ENCODE measurements at regions not wholly inside any gene's neighbourhood (a gene's known extent, or its start where the extent isn't known, plus 50 kb on each side); places are given as distances from the start of the nearest gene placed in this dataset.

DNA sequence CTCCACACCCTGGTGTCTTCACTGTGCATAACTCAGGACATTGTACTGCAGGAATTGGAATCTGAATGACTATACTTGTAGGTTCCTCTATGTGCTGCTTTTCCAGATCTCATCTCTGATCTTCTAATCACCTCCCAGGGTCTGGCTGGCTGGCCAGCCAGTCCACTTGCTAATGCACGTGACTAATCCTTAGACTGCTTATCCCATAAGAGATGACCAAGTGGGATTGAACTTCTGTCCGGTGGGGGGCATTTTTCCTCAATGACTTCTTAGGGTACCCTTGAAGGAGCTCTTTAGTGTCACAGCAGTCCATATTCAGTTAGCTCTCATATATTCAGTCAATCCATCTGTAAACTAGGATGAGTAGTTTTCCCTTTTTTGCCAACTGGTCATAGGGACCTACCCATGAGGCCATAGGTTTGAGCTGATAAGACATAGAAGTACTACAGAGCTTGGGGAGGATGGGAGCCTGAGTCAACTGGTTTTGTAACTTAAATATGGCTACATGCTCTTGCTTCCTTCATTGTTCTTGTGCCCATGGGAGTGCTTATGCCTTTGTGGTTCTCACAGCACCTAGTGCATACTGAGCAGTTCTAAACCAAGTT lies 71.9 kb upstream of the WDR1 start:
- peaks cover 0 to 8% (median 0%) of the 10 kb centered on the region in 3 experiments for H3K27me3 ChIP-seq (ENCODE audit: control insufficient read depth in 3 of 3, insufficient read depth in 3 of 3, low read depth in 1 of 3, low read length in 3 of 3)
- no peak overlapping the region for H2BK15ac ChIP-seq (ENCODE audit: low read length)
- no peak overlapping the region for H2AK5ac ChIP-seq (ENCODE audit: low read depth, low read length)
- no peak overlapping the region for H3K9ac ChIP-seq (ENCODE audit: low read depth, low read length, poor library complexity)
- no peak overlapping the region for H3K27ac ChIP-seq (replicated peaks; ENCODE audit: low read length)
- no peaks in the 10 kb centered on the region for H3K79me1 ChIP-seq (ENCODE audit: low read depth, low read length)
- H3K23ac ChIP-seq (ENCODE audit: low read depth, low read length, poor library complexity): no peak overlapping the region
- no peak overlapping the region for H2AFZ ChIP-seq (ENCODE audit: low read length)
- H3K9me3 ChIP-seq (replicated peaks in 1 of 2; ENCODE audit: control insufficient read depth in 2 of 2, insufficient read depth in 1 of 2, low read depth in 1 of 2, low read length in 2 of 2): peaks cover 0 to 1% of the 10 kb centered on the region in 2 donors
- no peak overlapping the region for H3K18ac ChIP-seq (ENCODE audit: low read length)
- no peak overlapping the region for H2BK12ac ChIP-seq (ENCODE audit: low read length)
- no CpG with 5 or more reads among the region's 2 CpGs for WGBS, 2 donors (ENCODE audit: extremely low coverage in 2 of 2, insufficient read length in 2 of 2, insufficient replicate concordance in 1 of 2)
- no peak overlapping the region for H3K4me3 ChIP-seq (ENCODE audit: low read length in 2 of 2)
- no peak overlapping the region for H4K91ac ChIP-seq (ENCODE audit: low read depth, low read length, poor library complexity)
- H3K4me2 ChIP-seq (ENCODE audit: insufficient read depth, low read length, poor library complexity, severe bottlenecking): no peak overlapping the region
- H2BK5ac ChIP-seq (ENCODE audit: low read length): no peak overlapping the region
- H4K8ac ChIP-seq (ENCODE audit: low read depth, low read length): no peak overlapping the region
- H3K14ac ChIP-seq (ENCODE audit: low read length): no peak overlapping the region
- no peaks in the 10 kb centered on the region for H3K36me3 ChIP-seq (replicated peaks in 1 of 2; ENCODE audit: control insufficient read depth in 2 of 2, insufficient read depth in 2 of 2, low read length in 2 of 2)
- no peak for DNase-seq (ENCODE audit: low spot score)
- no peaks in the 10 kb centered on the region for H3K4me1 ChIP-seq (ENCODE audit: control insufficient read depth in 2 of 2, insufficient read depth in 1 of 2, low read depth in 1 of 2, low read length in 2 of 2)
- H2BK120ac ChIP-seq (ENCODE audit: low read depth, low read length): no peak overlapping the region
- no peak overlapping the region for H3K4ac ChIP-seq (ENCODE audit: low read length)

- no CpG with 5 or more reads among the region's 3 CpGs for WGBS, 2 donors (ENCODE audit: extremely low coverage in 2 of 2, insufficient read length in 2 of 2, insufficient replicate concordance in 1 of 2)
- H3K14ac ChIP-seq (ENCODE audit: low read length): no peak overlapping the region
- no peak overlapping the region for H3K9ac ChIP-seq (ENCODE audit: low read depth, low read length, poor library complexity)
- no peak overlapping the region for H3K23ac ChIP-seq (ENCODE audit: low read depth, low read length, poor library complexity)
- H3K36me3 ChIP-seq (replicated peaks in 1 of 2; ENCODE audit: control insufficient read depth in 2 of 2, insufficient read depth in 2 of 2, low read length in 2 of 2): no peaks in the 10 kb centered on the region
- no peak overlapping the region for H3K27ac ChIP-seq (replicated peaks; ENCODE audit: low read length)
- H2BK15ac ChIP-seq (ENCODE audit: low read length): no peak overlapping the region
- no peak overlapping the region for H2AK5ac ChIP-seq (ENCODE audit: low read depth, low read length)
- H3K27me3 ChIP-seq (ENCODE audit: control insufficient read depth in 3 of 3, insufficient read depth in 3 of 3, low read depth in 1 of 3, low read length in 3 of 3): peaks cover 0 to 8% (median 0%) of the 10 kb centered on the region in 3 experiments
- no peak overlapping the region for H4K91ac ChIP-seq (ENCODE audit: low read depth, low read length, poor library complexity)
- H3K4me2 ChIP-seq (ENCODE audit: insufficient read depth, low read length, poor library complexity, severe bottlenecking): no peak overlapping the region
- H2BK5ac ChIP-seq (ENCODE audit: low read length): no peak overlapping the region
- H3K79me1 ChIP-seq (ENCODE audit: low read depth, low read length): no peaks in the 10 kb centered on the region
- H3K18ac ChIP-seq (ENCODE audit: low read length): no peak overlapping the region
- no peak overlapping the region for H2AFZ ChIP-seq (ENCODE audit: low read length)
- H3K4me3 ChIP-seq (ENCODE audit: low read length in 2 of 2): no peak overlapping the region
- no peaks in the 10 kb centered on the region for H3K4me1 ChIP-seq (ENCODE audit: control insufficient read depth in 2 of 2, insufficient read depth in 1 of 2, low read depth in 1 of 2, low read length in 2 of 2)
- H2BK120ac ChIP-seq (ENCODE audit: low read depth, low read length): no peak overlapping the region
- H4K8ac ChIP-seq (ENCODE audit: low read depth, low read length): no peak overlapping the region
- H2BK12ac ChIP-seq (ENCODE audit: low read length): no peak overlapping the region
- no peak for DNase-seq (ENCODE audit: low spot score)
- H3K4ac ChIP-seq (ENCODE audit: low read length): no peak overlapping the region
- H3K9me3 ChIP-seq (replicated peaks in 1 of 2; ENCODE audit: control insufficient read depth in 2 of 2, insufficient read depth in 1 of 2, low read depth in 1 of 2, low read length in 2 of 2): peaks cover 0 to 1% of the 10 kb centered on the region in 2 donors
Measured at GRCh38 chr4:10186228-10187214, 69.9 kb upstream of the WDR1 start.

GRCh38 chr4:10185518-10186227 lies 69.1 kb upstream of the WDR1 start:
- Histone ChIP-seq H2BK120ac (ENCODE audit: low read depth, low read length) (no peak overlapping the region), H4K8ac (ENCODE audit: low read depth, low read length) (no peak overlapping the region), H3K9me3 (replicated peaks in 1 of 2; ENCODE audit: control insufficient read depth in 2 of 2, insufficient read depth in 1 of 2, low read depth in 1 of 2, low read length in 2 of 2) (peaks cover 0 to 1% of the 10 kb centered on the region in 2 donors), H3K23ac (ENCODE audit: low read depth, low read length, poor library complexity) (no peak overlapping the region), H2AK5ac (ENCODE audit: low read depth, low read length) (no peak overlapping the region), H2BK5ac (ENCODE audit: low read length) (no peak overlapping the region), H3K36me3 (replicated peaks in 1 of 2; ENCODE audit: control insufficient read depth in 2 of 2, insufficient read depth in 2 of 2, low read length in 2 of 2) (no peaks in the 10 kb centered on the region), H2BK12ac (ENCODE audit: low read length) (no peak overlapping the region), H2BK15ac (ENCODE audit: low read length) (no peak overlapping the region), H3K79me1 (ENCODE audit: low read depth, low read length) (no peaks in the 10 kb centered on the region), H3K18ac (ENCODE audit: low read length) (no peak overlapping the region), H3K14ac (ENCODE audit: low read length) (no peak overlapping the region), H3K27me3 (ENCODE audit: control insufficient read depth in 3 of 3, insufficient read depth in 3 of 3, low read depth in 1 of 3, low read length in 3 of 3) (peaks cover 0 to 8% (median 0%) of the 10 kb centered on the region in 3 experiments), H3K4ac (ENCODE audit: low read length) (no peak overlapping the region), H4K91ac (ENCODE audit: low read depth, low read length, poor library complexity) (no peak overlapping the region), H3K4me1 (ENCODE audit: control insufficient read depth in 2 of 2, insufficient read depth in 1 of 2, low read depth in 1 of 2, low read length in 2 of 2) (no peaks in the 10 kb centered on the region), H3K4me3 (ENCODE audit: low read length in 2 of 2) (no peak overlapping the region), H2AFZ (ENCODE audit: low read length) (no peak overlapping the region), H3K9ac (ENCODE audit: low read depth, low read length, poor library complexity) (no peak overlapping the region), H3K27ac (replicated peaks; ENCODE audit: low read length) (no peak overlapping the region), H3K4me2 (ENCODE audit: insufficient read depth, low read length, poor library complexity, severe bottlenecking) (no peak overlapping the region)
- no peak for DNase-seq (ENCODE audit: low spot score)
- no CpG with 5 or more reads among the region's 5 CpGs for WGBS, 2 donors (ENCODE audit: extremely low coverage in 2 of 2, insufficient read length in 2 of 2, insufficient replicate concordance in 1 of 2)
